ENCODE measurements at regions not wholly inside any gene's neighbourhood (a gene's known extent, or its start where the extent isn't known, plus 50 kb on each side); places are given as distances from the start of the nearest gene placed in this dataset.
A peak's percentile ranks its signal among the peaks of the same experiment; 100 is the strongest.

DNA sequence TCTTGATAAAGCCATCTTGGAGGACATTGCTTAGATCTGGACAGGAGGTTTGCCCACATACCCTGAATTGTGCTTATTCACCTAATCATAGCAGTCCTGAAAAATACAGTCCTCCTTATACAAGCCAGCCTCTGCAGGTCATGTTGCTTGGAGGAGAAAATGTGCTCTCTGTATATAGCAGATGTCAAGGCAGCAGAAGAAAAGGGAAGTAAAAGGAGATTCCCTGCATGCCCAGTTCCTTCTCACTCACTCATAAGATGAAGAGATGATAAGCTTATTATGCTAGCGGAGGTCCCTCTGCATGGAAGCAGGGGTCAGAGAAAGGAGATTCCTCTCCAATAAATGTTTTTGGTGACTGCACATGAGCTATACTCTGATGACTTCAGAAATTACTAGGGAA, 458.8 kb upstream of the ZMIZ1 start:
- DNase-seq (ENCODE audit: extremely low spot score, unreplicated experiment), result no peak
- H3K4me3 Mint-ChIP-seq (ENCODE audit: unreplicated experiment), result no peak overlapping the region

DNA sequence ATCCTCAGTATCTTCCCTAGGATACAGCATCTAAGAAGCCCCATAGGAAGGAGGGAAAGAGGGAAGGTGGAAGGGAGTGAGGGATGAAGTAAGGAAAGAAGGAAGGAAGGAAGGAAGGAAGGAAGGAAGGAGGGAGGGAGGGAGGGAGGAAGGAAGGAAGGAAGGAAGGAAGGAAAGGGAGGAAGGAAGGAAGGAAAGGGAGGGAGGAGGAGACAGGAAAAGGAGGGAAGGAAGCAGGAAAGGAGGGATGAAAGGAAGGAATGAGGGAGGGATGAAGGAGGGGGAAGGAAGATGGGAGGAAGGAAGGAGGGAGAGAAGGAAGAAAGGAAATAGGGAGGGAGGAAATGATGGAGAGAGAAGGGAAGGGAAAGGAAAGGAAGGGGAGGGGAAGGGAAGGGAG, 455.6 kb upstream of the ZMIZ1 start:
- Mint-ChIP-seq H3K36me3 (ENCODE audit: unreplicated experiment) (no peaks in the 10 kb centered on the region), H3K27ac (ENCODE audit: unreplicated experiment) (no peak overlapping the region), H3K4me3 (ENCODE audit: unreplicated experiment) (no peak overlapping the region), H3K27me3 (ENCODE audit: unreplicated experiment) (peaks cover 63% of the 10 kb centered on the region), H3K4me1 (ENCODE audit: unreplicated experiment) (no peaks in the 10 kb centered on the region), H3K9me3 (ENCODE audit: unreplicated experiment) (peaks cover 15% of the 10 kb centered on the region)
- DNase-seq (ENCODE audit: extremely low spot score, unreplicated experiment), result no peak
- TF ChIP-seq, protein P1, sequence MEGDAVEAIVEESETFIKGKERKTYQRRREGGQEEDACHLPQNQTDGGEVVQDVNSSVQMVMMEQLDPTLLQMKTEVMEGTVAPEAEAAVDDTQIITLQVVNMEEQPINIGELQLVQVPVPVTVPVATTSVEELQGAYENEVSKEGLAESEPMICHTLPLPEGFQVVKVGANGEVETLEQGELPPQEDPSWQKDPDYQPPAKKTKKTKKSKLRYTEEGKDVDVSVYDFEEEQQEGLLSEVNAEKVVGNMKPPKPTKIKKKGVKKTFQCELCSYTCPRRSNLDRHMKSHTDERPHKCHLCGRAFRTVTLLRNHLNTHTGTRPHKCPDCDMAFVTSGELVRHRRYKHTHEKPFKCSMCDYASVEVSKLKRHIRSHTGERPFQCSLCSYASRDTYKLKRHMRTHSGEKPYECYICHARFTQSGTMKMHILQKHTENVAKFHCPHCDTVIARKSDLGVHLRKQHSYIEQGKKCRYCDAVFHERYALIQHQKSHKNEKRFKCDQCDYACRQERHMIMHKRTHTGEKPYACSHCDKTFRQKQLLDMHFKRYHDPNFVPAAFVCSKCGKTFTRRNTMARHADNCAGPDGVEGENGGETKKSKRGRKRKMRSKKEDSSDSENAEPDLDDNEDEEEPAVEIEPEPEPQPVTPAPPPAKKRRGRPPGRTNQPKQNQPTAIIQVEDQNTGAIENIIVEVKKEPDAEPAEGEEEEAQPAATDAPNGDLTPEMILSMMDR (IDR thresholded peaks at IDR 0.05), result no peak

More for the DNA sequence above, 458.8 kb upstream of the ZMIZ1 start:
- no peaks in the 10 kb centered on the region for H3K4me1 Mint-ChIP-seq (ENCODE audit: unreplicated experiment)
- peaks cover 52% of the 10 kb centered on the region for H3K27me3 Mint-ChIP-seq (ENCODE audit: unreplicated experiment)
- H3K36me3 Mint-ChIP-seq (ENCODE audit: unreplicated experiment), result no peaks in the 10 kb centered on the region
- H3K27ac Mint-ChIP-seq (ENCODE audit: unreplicated experiment), result no peak overlapping the region
- H3K9me3 Mint-ChIP-seq (ENCODE audit: unreplicated experiment), result peaks cover 19% of the 10 kb centered on the region
- TF ChIP-seq, protein P1 (IDR thresholded peaks at IDR 0.05), result no peak

DNA sequence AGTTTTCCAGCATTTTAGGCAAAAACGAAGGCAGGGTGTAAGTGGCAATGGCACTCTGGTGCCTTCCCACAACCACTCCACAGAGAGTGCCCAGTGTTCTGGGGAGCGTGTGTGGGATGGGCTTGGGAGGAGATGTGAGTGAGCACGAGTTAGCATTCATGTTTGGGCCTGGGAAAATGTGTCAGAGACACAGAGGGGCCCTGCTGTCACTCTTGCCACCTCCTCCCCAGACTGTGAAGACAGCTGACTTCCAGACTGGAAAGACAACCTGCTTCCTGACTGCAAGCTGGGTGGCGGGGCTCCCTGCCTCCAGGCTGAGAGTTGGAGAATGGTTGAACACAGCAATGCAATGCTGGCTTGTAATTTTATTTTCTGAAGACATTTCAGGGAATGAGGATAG, 454.5 kb upstream of the ZMIZ1 start:
- peak; percentile 70 for DNase-seq (ENCODE audit: extremely low spot score, unreplicated experiment)
- H3K27ac Mint-ChIP-seq (ENCODE audit: unreplicated experiment), result no peak overlapping the region
- TF ChIP-seq, protein P1 (IDR thresholded peaks at IDR 0.05), result no peak
- H3K36me3 Mint-ChIP-seq (ENCODE audit: unreplicated experiment), result no peaks in the 10 kb centered on the region
- peaks cover 64% of the 10 kb centered on the region for H3K27me3 Mint-ChIP-seq (ENCODE audit: unreplicated experiment)
- H3K4me1 Mint-ChIP-seq (ENCODE audit: unreplicated experiment), result no peaks in the 10 kb centered on the region
- no peak overlapping the region for H3K4me3 Mint-ChIP-seq (ENCODE audit: unreplicated experiment)
- peaks cover 7% of the 10 kb centered on the region for H3K9me3 Mint-ChIP-seq (ENCODE audit: unreplicated experiment)

DNA sequence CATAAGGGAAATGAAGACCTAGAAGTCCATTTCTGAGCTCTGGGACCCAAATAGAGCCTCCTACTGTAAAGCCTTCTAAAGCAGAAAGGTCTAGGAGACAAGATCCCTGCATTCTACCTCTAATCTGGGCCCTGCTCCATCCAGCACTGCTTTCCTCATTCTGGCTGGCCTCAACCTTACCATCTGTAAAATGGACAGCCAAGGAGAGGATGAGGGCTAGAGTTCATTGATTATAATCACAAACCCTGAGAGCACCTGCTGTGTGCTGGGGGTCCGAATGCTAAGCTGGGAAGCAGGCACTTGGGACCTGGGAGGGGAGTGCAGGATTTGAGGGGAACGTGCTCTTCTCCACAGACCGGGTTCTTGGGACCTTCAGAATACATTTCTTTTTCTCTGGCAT, 454.0 kb upstream of the ZMIZ1 start:
- H3K4me1 Mint-ChIP-seq (ENCODE audit: unreplicated experiment), result no peaks in the 10 kb centered on the region
- H3K27me3 Mint-ChIP-seq (ENCODE audit: unreplicated experiment), result peaks cover 68% of the 10 kb centered on the region
- TF ChIP-seq, protein P1 (IDR thresholded peaks at IDR 0.05), result no peak
- no peak overlapping the region for H3K27ac Mint-ChIP-seq (ENCODE audit: unreplicated experiment)
- no peak overlapping the region for H3K4me3 Mint-ChIP-seq (ENCODE audit: unreplicated experiment)
- H3K36me3 Mint-ChIP-seq (ENCODE audit: unreplicated experiment), result no peaks in the 10 kb centered on the region
- no peak for DNase-seq (ENCODE audit: extremely low spot score, unreplicated experiment)
- H3K9me3 Mint-ChIP-seq (ENCODE audit: unreplicated experiment), result peaks cover 4% of the 10 kb centered on the region

DNA sequence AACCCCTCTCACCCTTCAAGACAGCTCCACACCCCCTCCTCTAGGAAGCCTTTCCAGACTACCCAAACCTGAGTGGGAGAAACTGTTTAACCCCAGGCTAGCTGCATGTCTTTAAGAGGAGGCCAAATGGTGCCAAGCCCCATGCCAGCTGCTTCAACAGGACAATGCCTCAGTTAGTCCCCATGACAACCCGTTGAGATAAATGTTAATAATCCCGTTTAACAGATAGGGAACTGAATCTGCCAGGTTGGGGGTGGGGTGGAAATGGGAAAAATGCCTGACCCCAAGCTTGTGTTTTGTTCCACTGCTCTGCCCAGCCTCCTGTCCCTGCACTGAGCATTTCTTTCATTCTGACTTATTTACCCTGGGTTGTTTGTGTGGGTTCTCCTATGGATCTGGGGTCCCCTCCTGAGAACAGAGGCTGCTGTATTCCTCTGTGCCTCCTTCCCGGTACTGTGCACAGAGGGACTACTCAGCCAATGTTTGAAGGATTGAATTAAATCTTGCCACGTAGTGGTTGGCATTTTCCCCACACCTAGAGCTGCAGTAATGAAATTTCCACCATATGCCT, 452.6 kb upstream of the ZMIZ1 start:
- Mint-ChIP-seq H3K4me1 (ENCODE audit: unreplicated experiment) (no peaks in the 10 kb centered on the region), H3K36me3 (ENCODE audit: unreplicated experiment) (no peaks in the 10 kb centered on the region), H3K27ac (ENCODE audit: unreplicated experiment) (no peak overlapping the region), H3K4me3 (ENCODE audit: unreplicated experiment) (no peak overlapping the region), H3K9me3 (ENCODE audit: unreplicated experiment) (no peaks in the 10 kb centered on the region), H3K27me3 (ENCODE audit: unreplicated experiment) (peaks cover 73% of the 10 kb centered on the region)
- no peak for DNase-seq (ENCODE audit: extremely low spot score, unreplicated experiment)
- TF ChIP-seq, protein P1 (IDR thresholded peaks at IDR 0.05), result no peak
